Cardiac muscle cell (in vitro differentiated cells and primary cell): ENCODE measurements at regions not wholly inside any gene's neighbourhood (a gene's known extent, or its start where the extent isn't known, plus 50 kb on each side); places are given as distances from the start of the nearest gene placed in this dataset.

Experiments used
- DNase-seq, 2 donors: peaks; one replicate each; pipeline versions ENCODE4 v3.0.0 to v3.0.0-alpha.2; 2010 to 2017; ENCODE audit warnings: low read depth in 1 of 2, low spot score in 1 of 2
- H3K27ac ChIP-seq: fragments of 200-600 bp; sonication (generic); 2 replicates; pipeline ENCODE4 v1.5.1; 2016
- H3K27me3 ChIP-seq: fragments of 200-600 bp; sonication (generic); 2 replicates; pipeline ENCODE4 v1.6.0; 2016; ENCODE audit warnings: control low read depth
- H3K36me3 ChIP-seq: fragments of 200-600 bp; sonication (generic); 2 replicates; pipeline ENCODE4 v1.5.1; 2016; ENCODE audit warnings: control low read depth
- H3K4me1 ChIP-seq: fragments of 200-600 bp; sonication (generic); 2 replicates; pipeline ENCODE4 v1.8.1; 2017; ENCODE audit warnings: low read depth, mild to moderate bottlenecking, mixed run types
- H3K4me3 ChIP-seq: fragments of 200-600 bp; sonication (generic); 2 replicates; pipeline ENCODE4 v1.5.1; 2016; ENCODE audit warnings: mild to moderate bottlenecking
- H3K9me3 ChIP-seq: fragments of 200-600 bp; sonication (generic); 2 replicates; pipeline ENCODE4 v1.5.1; 2017; ENCODE audit warnings: low read depth, mild to moderate bottlenecking, control low read depth
- TF ChIP-seq, protein P1 (sequence below): IDR thresholded peaks from 2 replicates; pipeline ENCODE4 v1.5.1; 2012; ENCODE audit warnings: low read depth, mild to moderate bottlenecking, low read length

DNA sequence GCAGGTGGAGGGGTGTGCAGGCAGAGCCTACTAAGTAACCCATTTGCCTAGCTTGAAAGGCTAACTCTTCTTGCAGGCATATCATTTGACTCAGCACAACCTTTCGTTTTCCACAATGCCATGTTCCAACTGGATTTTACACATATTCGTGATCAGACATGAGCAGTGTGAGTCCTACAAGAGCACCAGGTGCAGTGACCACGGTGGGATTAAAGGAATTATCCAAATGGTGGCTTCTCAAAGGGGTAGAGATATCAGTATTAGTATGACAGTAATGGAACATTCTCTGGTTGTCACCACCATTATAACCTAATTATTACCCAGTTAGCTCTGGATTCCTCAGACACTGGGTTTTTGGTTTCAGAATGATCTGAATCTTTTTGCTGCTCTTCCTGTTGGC is 323.5 kb downstream of the LMO4 start:
- Histone ChIP-seq H3K9me3 (no peaks in the 10 kb centered on the region), H3K4me1 (no peaks in the 10 kb centered on the region), H3K27ac (no peak overlapping the region), H3K27me3 (no peaks in the 10 kb centered on the region), H3K4me3 (no peak overlapping the region), H3K36me3 (no peaks in the 10 kb centered on the region)
- no peak for DNase-seq
- TF ChIP-seq, protein P1, sequence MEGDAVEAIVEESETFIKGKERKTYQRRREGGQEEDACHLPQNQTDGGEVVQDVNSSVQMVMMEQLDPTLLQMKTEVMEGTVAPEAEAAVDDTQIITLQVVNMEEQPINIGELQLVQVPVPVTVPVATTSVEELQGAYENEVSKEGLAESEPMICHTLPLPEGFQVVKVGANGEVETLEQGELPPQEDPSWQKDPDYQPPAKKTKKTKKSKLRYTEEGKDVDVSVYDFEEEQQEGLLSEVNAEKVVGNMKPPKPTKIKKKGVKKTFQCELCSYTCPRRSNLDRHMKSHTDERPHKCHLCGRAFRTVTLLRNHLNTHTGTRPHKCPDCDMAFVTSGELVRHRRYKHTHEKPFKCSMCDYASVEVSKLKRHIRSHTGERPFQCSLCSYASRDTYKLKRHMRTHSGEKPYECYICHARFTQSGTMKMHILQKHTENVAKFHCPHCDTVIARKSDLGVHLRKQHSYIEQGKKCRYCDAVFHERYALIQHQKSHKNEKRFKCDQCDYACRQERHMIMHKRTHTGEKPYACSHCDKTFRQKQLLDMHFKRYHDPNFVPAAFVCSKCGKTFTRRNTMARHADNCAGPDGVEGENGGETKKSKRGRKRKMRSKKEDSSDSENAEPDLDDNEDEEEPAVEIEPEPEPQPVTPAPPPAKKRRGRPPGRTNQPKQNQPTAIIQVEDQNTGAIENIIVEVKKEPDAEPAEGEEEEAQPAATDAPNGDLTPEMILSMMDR = no peak

DNA sequence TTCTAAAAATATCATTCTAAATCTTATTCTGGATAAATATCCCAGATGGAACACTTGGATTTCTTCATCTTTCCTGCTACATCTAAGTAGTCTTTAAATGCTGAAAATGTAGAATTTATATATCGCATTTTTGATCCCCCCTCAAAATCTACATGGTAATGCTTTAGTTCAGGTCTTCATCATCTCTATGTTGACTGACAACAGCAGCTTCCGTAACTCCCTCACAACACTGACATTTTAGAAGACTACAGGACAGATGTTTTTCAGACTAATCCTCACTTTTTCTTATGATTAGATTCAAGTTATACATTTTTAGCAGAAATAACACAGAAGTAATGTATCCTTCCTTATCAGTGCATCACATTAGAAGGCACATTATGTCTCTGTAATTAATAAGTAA is 336.5 kb downstream of the LMO4 start:
- TF ChIP-seq, protein P1 = no peak
- no peaks in the 10 kb centered on the region for H3K4me1 ChIP-seq

GRCh38 chr1:87666681-87667080 is 338.0 kb downstream of the LMO4 start:
- Histone ChIP-seq H3K4me1 (no peaks in the 10 kb centered on the region), H3K27ac (no peak overlapping the region), H3K27me3 (no peaks in the 10 kb centered on the region), H3K4me3 (no peak overlapping the region), H3K36me3 (no peaks in the 10 kb centered on the region), H3K9me3 (no peaks in the 10 kb centered on the region)
- TF ChIP-seq, protein P1 = no peak
- DNase-seq = no peak

More for the DNA sequence above, 336.5 kb downstream of the LMO4 start:
- no peak for DNase-seq
- no peaks in the 10 kb centered on the region for H3K36me3 ChIP-seq
- H3K9me3 ChIP-seq = no peaks in the 10 kb centered on the region
- no peak overlapping the region for H3K27ac ChIP-seq
- H3K4me3 ChIP-seq = no peak overlapping the region
- H3K27me3 ChIP-seq = no peaks in the 10 kb centered on the region

GRCh38 chr1:87669674-87670073 is 341.0 kb downstream of the LMO4 start:
- DNase-seq = no peak
- TF ChIP-seq, protein P1 = no peak

GRCh38 chr1:87673309-87673708 is 344.6 kb downstream of the LMO4 start:
- DNase-seq = no peak
- Histone ChIP-seq H3K4me3 (no peak overlapping the region), H3K9me3 (no peaks in the 10 kb centered on the region), H3K27me3 (no peaks in the 10 kb centered on the region), H3K4me1 (no peaks in the 10 kb centered on the region), H3K27ac (no peak overlapping the region), H3K36me3 (no peaks in the 10 kb centered on the region)
- TF ChIP-seq, protein P1 = no peak

More at GRCh38 chr1:87669674-87670073, 341.0 kb downstream of the LMO4 start:
- no peaks in the 10 kb centered on the region for H3K27me3 ChIP-seq
- H3K9me3 ChIP-seq = no peaks in the 10 kb centered on the region
- H3K36me3 ChIP-seq = no peaks in the 10 kb centered on the region
- no peak overlapping the region for H3K4me3 ChIP-seq
- no peaks in the 10 kb centered on the region for H3K4me1 ChIP-seq
- H3K27ac ChIP-seq = no peak overlapping the region

DNA sequence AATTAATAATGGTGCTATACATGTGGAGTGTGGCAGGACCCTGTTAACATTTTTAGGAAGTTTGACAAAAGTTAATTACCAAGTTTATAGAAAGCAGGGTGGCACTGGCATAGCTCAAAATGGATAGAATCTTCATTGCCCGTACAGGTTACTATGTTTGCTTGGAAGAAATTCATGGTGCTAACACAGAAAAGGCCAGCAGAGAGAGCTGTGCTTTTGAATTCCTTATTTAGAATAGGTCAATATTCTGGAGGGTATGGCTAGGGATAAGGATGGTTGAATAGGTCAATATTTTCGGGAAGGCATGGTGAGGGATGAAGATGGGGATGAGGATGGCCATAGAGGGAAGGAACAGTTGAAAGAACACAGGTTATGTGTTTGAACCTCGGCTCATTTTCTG is 345.1 kb downstream of the LMO4 start:
- no peaks in the 10 kb centered on the region for H3K27me3 ChIP-seq
- H3K9me3 ChIP-seq = no peaks in the 10 kb centered on the region
- TF ChIP-seq, protein P1 = peak; percentile 18
- peak in 1 of 2 donors; percentile 12 for DNase-seq
- no peaks in the 10 kb centered on the region for H3K4me1 ChIP-seq
- H3K27ac ChIP-seq = no peak overlapping the region
- no peak overlapping the region for H3K4me3 ChIP-seq
- H3K36me3 ChIP-seq = no peaks in the 10 kb centered on the region
